GM23248 (cell line): ENCODE measurements at regions not wholly inside any gene's neighbourhood (a gene's known extent, or its start where the extent isn't known, plus 50 kb on each side); places are given as distances from the start of the nearest gene placed in this dataset.

ENCODE experiments used
- EZH2 ChIP-seq: fragments of 200-600 bp; sonication (generic); IDR thresholded peaks from 2 replicates; pipeline ENCODE4 v1.6.1; 2018; ENCODE audit warnings: antibody characterized with exemption, mild to moderate bottlenecking; ENCODE audit not compliant: insufficient read depth, poor library complexity, severe bottlenecking
- EZH2phosphoT487 ChIP-seq: fragments of 200-600 bp; sonication (generic); IDR thresholded peaks from 2 replicates; pipeline ENCODE4 v1.6.1; 2018; ENCODE audit warnings: antibody characterized with exemption, moderate library complexity, mild to moderate bottlenecking, low read depth; ENCODE audit not compliant: insufficient read depth

DNA sequence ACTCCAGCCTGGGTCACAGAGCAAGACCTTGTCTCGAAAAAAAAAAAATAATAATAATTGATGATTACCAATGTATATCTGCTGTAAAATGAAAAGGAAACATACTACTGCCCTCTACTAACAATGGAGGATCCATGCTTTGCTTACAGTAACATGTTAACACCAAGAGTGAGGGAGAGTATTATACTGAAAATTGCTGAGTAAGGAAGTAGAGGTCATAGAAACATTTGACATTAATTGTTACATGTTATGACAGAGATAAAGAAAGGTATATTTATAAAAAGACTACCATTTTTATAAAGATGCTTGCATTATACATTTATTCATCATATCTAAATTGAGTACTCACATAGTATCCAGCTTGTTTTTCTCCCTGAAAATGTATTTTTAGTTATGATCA is 1989.8 kb upstream of the TENM3 start:
- TF ChIP-seq EZH2 (no peak), EZH2phosphoT487 (no peak)
